Stimulated activated CD4-positive, alpha-beta T cell treated with anti-CD3 and anti-CD28 coated beads, TNF-alpha, amount 100 ng/mL, for 48 hours (primary cell): ENCODE measurements at regions not wholly inside any gene's neighbourhood (a gene's known extent, or its start where the extent isn't known, plus 50 kb on each side); places are given as distances from the start of the nearest gene placed in this dataset.
"Not testable (repeated sequence)": the region's sequence is repeated elsewhere in the genome, so short reads cannot be mapped to it uniquely, and the experiment has no call there.

Experiments used
- DNase-seq, 3 donors: peaks; one replicate each; pipeline ENCODE4 v3.0.0-alpha.2; 2020; ENCODE audit warnings: low read depth in 3 of 3

DNA sequence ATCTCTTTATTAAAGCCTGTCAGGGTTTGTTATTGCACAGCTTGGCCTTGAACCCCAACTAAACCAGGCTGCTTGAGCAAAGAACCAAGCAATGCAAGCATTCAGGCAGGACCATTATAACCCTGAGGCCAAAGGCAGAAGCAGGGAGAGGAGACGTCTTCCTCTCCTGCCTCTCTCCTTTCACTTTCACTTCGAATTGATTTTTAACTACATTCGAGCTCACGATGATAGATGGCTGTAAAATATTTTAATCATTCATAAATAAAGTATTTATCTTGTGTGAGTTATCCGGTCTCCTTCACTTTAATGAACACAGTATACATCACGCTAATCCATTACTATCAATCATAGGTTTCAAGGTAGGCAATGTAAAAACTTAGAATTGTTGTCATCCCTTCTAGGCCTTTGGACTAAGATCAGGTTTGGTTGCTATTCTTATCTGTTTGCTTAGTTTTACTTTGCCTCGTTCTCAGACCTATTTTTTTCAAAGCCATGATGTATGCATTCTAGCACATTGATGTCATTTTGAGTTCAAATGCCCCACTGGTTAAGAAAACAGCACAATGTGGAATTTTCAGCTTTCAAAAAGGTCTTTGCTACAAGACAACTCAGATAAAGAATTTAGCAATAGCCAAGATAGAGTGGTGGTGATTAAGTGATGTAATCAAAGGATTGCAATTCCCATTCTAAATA lies 480.2 kb upstream of the RUNX1 start:
- DNase-seq, result no peak

DNA sequence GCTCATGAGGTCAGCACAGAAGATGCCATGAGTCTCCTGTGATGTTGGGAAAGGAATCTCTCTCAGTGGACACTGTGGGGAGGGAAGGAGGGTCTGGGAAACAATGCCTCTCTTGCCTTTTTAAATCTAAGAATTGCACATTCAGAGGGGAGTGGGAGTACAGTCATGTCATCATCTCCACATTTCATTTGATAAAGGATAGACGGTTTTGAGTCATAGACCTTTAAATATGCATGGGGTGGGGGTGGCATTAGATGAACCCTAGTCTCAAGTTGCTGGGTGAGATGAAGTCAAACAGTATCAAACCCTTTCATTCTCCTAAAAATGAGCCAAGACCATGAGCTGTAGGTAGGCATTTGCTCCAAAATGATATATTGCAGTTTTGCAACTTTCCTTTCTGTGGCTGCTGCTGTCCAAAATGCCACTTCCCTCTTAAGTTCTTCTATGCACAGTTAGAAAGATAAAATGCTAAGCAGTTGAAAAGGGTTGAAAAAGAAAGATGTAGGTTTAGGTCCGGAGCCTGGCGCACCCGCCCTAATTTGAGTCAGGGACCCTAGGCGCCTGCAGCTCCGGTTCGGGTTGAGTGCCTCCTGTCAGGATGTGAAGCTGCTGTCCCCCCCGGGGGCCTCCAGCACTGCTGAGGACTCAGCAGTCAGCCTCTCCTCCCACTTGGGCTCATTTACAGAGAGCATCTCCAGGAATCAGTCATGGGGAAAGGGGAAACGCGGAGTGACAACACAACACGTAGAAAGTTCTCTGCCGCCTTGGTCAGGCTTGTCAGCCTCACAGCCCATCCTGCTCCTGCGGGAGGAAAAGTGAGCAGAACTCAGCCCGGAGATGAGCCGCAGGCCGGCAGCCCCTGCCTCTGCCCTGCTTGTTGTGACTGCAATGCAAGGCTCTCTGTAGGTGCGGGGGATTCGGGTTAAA lies 479.3 kb upstream of the RUNX1 start:
- peak; percentile 17 to 47 (median 41) for DNase-seq

DNA sequence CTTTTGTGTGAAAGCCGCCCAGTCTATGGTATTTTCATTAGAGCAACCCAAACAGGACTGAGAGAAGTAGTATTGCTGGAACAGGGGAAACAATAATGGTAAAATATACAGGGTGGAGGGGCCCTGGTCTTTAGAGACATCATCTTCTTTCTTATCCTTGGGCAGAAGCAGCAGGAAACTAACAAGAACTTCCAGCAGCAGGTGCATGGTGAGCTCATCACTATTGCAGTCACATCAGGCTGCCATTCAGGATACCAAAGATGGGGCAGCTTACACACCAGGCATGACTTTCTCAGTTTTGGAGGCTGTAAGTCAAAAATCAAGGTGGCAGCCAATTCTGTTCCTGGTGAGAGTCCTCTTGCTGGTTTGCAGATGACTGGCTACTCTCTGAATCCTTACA lies 478.3 kb upstream of the RUNX1 start:
- DNase-seq, result no peak

DNA sequence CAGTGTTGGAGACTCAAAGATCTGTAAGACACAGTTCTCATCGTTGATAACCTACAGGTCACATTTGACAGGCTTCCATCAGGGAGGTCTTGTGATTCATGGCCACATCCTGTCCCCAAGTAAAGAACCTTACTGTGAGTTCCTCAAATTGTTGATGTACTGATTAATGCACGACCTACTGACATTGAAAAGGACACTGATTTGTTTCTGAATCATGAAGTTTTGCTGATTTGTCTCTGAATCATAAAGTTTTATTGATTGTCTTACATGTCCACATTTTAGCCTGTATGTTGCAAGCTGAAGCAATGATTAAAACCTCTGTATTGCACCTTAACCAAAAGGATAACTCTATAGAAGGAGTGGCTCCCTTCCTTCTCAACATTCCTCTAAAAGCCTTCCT lies 476.3 kb upstream of the RUNX1 start:
- no peak for DNase-seq

DNA sequence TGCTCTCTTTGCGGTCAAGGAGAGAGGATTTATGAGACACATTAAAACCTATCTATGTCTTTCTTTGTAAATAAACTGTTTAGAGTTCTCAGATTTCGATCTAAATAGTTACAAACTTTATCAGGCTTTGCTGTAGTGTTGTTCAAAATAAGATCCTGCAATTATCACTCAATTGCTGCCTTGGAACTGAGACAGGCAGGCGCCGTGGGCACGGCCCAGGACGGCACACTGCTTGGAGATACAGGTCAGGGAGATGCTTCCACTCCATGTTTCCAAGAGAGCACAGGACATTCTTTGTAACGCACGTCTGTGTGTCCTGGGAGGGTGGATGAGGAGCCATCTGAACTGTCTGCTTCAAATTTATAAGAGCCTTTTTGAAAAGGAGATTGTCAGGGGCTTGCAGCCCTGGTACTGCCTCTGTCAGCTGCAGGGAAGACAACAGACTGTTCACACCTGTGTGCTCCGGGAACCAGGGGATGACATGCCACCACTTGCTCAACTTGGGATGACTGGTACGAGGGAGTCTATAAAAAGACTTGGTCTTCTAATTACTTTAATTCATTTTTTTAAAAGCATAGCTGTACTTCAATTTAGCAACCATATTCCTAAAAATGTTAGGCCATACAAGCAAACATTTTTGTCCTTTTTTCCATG lies 472.9 kb upstream of the RUNX1 start:
- DNase-seq, result no peak

DNA sequence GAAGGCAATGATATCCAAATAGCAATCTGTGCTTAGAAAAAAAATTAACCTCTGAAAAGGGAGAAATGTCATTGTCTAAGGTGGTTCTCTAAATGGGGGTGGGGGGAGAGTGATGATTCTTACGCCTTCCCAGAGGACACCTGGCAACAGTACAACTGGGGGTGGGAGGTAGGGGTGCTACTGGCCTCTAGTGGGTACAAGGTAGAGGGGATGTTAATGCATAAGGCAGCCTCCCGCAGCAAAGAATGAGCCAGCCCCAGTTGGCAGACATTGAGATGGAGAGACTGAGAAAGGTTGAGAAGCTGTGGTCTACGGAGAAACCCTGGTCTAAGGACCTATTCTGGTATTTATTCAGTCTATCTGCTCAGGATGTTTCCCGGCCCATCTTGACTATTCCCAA lies 472.2 kb upstream of the RUNX1 start:
- no peak for DNase-seq

DNA sequence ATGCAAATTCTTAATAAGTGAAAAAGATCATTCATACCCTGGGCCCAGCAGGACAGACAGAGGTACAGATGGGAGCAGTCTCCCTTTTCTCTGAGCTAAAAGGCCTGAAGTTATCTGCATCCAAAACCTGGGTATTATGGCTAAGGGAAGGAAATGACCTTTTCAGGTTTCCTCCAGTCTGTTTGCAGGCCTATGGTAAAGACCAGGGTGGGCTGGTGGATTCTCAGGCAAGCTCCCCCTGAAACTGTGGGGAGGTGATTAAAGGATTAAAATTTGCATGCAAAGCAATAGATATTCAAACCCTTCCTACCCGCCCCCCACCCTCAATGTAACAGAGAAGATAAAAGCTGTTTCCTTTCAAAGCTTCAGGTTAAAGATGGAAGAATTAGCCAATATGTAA lies 471.8 kb upstream of the RUNX1 start:
- no peak for DNase-seq

DNA sequence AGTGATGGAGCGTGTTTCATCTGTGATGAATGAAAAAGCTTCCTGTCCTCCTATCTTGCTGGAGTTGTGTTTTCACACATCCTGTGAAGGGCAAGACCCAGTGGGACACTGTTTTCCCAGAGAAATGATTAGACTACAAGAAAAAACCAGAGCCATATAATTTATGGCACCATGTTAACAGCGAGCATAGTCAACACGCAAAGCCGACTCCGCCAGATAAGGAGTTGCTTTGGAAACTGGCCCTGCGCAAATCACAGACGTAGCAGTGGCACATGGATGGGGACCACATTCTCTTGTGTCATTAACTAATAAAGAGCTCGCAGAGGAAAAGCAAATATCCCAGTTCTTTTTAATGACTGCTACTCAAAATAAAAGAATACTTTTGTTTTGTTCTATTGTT lies 471.2 kb upstream of the RUNX1 start:
- DNase-seq, result no peak

DNA sequence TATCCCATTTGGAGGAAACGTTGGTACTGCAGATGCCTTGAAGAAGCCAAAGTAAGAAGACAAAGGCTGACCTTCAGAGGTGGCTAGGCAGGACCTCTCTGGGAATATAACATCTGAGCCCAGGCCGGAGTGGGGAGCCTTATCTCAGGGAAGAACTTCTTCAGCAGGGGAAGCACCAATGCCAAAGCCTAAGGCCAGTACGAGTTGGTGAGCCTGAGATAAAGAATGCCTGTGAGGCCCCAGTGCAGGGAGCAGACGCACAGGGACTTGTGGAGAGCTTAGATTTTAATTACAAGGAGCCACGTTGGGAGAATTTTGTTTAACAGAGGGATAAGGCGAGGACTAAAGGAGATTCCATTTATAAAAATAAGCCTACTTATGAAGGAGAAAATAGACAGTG lies 468.8 kb upstream of the RUNX1 start:
- no peak for DNase-seq

DNA sequence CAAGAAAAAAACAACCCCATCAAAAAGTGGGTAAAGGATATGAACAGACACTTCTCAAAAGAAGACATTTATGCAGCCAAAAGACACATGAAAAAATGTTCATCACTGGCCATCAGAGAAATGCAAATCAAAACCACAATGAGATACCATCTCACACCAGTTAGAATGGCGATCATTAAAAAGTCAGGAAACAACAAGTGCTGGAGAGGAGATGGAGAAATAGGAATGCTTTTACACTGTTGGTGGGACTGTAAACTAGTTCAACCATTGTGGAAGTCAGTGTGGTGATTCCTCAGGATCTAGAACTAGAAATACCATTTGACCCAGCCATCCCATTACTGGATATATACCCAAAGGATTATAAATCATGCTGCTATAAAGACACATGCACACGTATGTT lies 467.2 kb upstream of the RUNX1 start:
- DNase-seq, result not testable (repeated sequence)

DNA sequence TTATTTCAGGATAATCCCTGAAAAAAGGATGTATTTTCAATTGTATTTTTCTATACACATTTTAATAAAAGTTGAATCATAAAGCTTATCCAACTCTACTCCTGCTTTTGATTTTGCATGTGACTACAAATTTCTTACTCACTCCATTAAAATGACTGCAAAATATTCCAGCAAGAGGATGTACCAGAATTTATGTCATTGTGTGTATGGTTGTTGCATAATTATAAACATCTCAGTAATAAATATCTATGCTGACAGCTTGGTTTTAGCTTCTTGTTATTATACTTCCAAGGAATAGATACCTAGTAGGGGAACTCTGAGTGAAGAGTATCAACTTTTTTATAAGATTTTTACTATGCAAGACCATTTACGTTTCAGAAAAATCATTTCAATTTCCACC lies 463.2 kb upstream of the RUNX1 start:
- DNase-seq, result no peak

DNA sequence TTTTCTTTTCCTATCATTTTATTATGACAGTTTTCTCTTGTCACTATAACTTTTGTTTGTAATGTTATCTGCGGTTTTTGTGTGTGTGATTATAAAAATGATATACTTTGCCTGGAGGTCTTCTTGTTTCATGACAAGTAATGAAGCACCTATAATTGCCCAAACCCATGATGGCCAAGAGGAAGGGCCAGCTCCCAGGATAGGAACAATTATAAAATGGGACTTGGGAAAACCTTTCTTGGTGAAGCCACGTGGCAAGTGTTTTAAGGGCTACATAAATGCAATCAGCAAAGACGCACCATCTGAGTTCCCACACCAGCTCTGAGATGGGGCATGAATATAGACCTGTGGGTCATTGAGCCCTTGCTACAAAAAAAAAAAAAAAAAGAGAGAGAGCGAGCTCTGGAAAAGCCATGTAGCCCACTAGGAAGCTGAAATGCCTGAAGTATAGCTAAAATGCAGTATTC lies 462.6 kb upstream of the RUNX1 start:
- DNase-seq, result no peak

DNA sequence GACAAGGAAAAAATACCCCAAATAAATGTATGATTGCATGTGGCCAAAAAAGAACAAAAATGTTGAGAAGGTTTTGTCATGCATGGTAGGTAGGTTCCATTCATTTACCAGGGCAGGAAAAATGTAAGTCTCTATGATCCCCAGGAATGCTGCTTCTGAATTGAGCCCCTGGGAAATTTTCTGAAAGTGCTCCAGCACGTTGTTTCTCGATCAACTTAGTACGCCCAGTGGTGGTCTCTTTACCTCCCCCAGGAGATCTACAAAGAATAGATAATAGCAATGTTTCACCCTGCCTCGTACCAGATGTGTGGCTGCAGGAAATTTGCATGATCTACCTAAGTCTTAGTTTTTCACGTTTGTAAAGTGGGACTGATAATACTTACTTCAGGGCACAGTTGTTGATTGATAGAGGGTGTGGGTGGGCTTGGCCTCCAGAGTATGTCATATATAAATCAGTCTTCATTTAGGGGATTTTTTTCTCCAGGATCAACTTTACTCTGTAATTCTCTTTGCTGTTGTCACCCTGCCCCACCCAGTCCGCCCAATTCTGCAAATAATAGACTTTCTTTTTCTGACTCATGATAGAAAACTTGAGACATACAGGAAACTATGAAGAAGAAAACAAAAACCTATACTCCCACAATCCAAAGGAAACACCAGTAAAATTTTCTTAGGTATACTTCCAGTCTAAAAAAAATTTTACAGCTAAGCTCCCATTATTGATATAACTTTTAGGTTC lies 462.0 kb upstream of the RUNX1 start:
- no peak for DNase-seq

DNA sequence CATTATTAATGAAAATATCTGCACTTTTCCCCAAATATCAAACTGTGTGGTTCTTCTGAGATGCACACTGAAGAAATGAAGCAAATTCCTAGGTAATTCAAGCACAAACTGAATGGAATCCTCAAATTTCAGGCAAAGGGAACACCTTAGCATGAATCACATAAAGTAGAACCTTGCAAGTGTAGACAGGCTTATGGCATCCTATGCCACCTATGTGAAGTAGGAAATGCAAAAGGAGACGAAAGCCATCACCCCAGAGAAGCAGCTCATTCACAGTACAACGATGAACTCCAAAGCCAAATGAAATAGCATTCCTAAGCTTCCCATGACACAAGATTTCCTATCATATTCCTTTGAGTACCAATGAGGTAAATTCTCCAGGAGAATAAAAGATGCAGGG lies 461.2 kb upstream of the RUNX1 start:
- no peak for DNase-seq

DNA sequence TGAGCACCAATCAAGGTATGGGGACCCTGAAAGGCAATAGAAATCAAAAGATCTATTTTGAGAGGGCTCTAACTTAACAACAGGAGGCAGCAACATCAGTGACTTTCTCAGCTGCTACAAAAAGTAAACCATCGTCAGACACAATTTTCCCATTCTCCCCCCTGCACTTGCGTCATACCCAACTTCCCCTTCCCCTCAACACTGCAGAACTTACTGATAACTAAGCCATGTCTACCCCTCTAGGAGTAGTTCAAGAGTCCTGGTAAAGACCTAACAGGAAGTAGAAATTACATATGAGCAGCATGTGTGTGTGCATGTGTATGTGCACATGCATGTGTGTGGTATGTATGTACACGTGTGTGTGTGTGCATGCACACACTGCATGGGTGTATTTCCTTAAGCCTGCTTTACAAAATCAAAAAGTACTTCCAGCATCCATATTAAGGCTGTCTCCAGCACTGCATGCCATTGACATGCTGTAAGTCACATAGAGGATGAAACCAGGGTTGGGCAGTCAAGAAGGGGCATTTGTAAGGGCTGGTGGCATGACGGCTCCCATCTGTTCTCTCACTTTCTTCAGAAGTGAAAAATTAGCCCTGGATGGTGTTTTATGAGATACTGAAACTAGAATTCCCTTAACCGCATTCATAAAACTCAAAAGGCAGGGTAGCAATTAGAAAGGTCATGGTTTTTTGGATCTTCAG lies 460.1 kb upstream of the RUNX1 start:
- DNase-seq, result no peak

DNA sequence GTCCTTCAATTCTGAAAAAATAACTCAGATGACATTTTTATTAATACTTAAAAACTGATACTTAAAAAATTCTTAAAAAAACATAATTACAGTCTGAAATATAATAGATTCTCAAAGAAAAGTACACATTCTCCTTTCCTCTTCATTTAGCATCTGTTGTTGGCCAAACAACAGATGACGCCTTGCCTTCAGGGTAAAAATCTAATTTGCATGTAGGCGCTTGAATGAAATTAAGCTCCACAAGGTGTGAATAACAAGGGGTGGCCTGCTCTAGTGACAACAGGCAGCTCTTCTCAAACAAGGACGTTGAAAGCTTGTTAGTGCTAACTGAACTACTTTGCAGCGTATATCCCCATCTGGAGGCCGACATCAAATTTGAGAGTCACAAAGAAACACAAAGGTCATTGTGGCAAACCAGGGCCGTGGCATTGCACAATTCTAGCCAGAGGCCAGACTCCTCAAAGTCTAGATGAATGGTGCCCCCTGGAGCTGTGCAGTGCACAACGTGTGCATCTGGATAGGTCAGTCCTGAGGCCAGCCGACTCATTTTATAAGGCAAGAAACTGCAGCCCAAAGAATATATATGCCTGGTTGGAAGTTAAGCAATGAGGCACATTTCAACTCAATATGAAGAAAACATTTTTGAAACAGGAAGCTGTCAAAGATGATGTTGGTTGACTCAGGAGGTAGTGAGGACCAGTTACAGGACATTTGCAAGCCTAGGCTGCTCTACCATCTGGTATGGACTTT lies 459.2 kb upstream of the RUNX1 start:
- no peak for DNase-seq

DNA sequence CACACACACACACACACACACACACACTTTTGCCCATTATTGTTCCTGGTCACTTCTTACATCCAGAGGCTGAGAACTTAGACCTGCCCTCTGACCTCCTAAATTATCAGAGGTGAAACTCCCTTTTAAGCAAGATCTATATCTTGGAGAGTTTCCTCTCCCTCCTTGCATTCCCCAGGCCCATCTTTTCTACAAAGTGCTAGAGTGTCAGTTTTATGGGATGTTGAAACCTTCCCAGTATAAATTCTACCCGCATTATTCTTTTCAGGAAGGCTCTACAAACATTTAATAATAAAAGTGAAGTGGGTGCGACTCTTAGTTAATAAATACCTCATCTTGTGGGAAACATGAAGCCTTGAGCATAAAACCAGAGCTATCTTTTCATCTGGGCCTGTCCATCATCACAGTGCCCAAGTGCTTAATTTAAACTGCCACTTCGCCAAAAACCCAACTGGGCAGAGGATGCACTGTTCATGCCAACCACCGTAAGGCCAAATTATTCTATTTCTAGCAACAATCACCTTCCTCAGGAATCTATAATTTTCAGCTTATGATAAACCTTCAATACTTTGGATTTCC lies 458.2 kb upstream of the RUNX1 start:
- DNase-seq, result no peak

DNA sequence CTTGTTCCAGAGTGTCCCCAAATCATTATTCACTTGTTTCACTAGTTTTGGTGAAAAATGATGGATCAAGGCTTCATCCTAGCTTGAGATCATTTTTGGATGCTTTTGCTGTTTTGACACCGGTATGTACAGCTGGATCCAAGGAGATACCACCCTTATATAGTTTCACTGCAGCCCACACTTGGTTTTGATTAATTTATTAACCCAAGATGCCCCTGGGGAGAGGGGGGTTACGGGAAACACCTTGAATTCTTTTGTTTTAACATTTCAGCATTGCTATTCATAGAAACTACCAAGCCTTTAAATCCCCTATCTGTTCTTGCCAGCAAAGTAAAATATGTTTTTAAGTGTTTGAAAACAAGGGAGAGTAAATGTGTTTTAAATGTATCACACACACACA lies 457.7 kb upstream of the RUNX1 start:
- DNase-seq, result no peak

DNA sequence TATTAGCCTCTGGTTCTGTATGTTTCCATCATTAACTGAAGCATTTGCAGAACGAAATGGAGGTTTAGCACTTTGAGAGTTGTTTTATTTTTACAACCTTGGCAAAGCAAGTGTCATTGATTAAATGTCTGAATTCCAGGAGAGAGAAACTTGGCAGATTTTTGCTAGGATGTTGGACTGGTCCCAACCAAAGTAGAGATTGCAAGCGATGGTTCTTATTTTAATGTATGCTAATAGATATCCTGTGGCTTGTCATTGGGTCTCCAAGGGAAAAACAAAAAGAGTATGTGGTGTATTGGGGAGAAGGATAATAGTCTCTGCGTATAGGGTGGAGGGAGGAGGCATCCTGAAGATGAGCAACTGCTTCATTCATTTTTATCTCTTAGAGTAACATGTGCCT lies 457.2 kb upstream of the RUNX1 start:
- DNase-seq, result no peak

DNA sequence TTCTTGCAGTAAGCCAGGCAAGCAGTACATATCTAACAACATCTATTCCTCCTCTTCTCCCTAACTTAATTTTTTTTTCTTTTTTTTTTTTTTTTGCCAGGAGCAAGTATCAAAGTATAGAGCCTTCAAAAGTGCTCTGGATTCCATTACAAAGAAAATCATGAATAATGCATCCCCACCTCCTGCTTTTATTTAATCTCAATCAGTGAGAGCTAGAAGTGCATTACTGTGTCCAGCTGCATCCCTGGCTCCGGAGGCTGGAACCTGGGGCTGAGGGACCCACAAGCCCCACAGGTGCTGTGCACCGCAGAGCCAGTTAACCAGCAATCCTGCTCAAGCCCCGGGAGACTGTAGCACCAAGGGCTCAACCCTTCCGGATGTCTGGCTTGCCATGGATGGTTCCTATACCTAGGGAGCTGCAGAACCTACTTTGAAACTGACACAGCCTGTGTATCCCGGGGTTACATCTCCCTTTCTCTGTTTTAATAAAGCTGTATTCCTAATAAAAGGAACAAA lies 455.9 kb upstream of the RUNX1 start:
- no peak for DNase-seq
